Epithelial cell of esophagus (primary cell): ENCODE measurements at regions not wholly inside any gene's neighbourhood (a gene's known extent, or its start where the extent isn't known, plus 50 kb on each side); places are given as distances from the start of the nearest gene placed in this dataset.

Source experiments
- DNase-seq: peaks from one replicate; pipeline ENCODE4 v3.0.0; 2010; ENCODE audit warnings: low read depth
- H3K4me3 ChIP-seq: 2 replicates; pipeline ENCODE4 v1.5.1; 2011; ENCODE audit warnings: mild to moderate bottlenecking, low read length, control low read depth
- CTCF ChIP-seq: IDR thresholded peaks from 2 replicates; pipeline ENCODE4 v1.5.1; 2011; ENCODE audit warnings: low read depth, mild to moderate bottlenecking, low read length, control low read depth, inconsistent platforms; ENCODE audit not compliant: insufficient read depth; ENCODE audit errors: missing control alignments

DNA sequence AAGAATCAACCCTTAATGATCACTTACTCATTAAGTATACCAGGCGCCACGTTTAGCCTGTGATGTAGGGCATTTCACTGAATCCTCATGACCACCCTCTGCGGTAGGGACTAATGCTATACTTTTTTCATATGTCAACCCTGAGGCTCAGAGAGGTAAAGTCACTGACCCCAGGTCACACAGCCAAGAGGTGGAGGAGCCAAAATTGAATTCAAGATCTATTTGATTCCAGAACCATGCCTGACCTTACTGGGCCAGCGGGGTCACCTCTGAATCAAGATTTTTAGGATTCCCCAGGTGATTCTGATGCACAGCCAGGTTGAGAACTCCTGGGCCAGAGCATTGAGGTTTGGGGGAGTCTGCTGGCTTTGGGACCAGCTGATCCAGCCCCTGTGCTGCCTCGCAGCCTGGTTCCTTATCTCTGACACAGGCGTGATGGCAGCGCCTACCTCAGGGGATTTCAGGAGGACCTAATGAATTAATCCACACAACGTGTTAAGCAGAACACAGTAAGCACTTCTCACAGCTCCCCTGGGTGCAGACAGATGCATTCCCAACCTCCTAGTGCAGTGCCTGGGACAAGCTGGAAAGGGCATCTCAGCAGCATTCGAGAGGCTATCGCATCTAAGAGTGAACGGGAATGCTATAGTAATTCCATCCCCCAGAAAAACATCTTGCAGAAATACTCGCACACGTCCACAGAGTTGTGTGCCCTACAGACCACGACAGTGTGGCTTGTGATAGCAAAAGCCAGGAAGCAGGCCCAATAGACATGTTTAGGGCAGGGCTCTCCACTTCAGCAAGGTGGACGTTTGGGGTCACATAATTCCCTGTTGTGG lies 101.4 kb upstream of the PTPN1 start:
- DNase-seq, result no peak
- H3K4me3 ChIP-seq, result no peak overlapping the region
- no peak for TF ChIP-seq CTCF

GRCh38 chr20:50409495-50409894 lies 100.7 kb upstream of the PTPN1 start:
- no peak for TF ChIP-seq CTCF
- no peak for DNase-seq
- no peak overlapping the region for H3K4me3 ChIP-seq

DNA sequence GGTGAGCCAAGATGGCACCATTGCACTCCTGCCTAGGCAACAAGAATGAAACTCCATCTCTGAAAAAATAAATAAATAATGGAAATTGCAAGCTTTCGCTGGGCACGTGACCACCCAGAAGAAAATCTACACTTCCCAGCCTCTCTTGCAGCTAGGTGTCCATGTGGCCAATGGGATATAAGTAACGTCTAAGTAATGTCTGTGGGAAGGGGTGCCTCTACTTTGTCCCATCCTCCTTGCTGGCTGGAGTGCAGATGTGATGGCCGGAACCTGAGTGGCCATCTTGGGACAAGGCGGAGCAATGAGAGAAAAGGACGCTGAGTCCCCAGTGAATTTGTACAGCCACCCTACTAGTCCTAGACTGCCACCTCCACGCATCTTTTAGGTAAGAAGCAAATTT lies 99.8 kb upstream of the PTPN1 start:
- TF ChIP-seq CTCF, result no peak
- no peak for DNase-seq

GRCh38 chr20:50412069-50412468 lies 98.1 kb upstream of the PTPN1 start:
- TF ChIP-seq CTCF, result no peak
- no peak overlapping the region for H3K4me3 ChIP-seq
- DNase-seq, result no peak

More for the DNA sequence above, 99.8 kb upstream of the PTPN1 start:
- H3K4me3 ChIP-seq, result no peak overlapping the region

DNA sequence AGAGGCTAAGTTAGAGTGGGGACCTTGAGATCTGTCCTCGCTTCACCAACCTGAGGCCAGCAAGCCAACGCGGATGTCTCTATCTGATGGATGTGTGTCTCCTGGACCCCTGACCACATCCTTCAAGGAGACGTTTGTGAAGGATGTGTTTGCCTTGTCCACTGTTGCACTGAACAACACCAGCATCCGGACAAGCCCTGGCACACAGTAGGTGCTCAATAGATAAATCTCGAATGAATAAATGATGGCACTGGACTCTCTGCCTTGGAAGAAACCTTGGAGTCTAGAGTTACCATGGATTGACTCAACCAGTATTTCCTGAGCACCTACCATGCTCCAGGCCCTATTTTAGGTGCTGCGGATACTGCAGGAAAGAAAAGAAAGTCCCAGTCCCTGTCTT lies 97.7 kb upstream of the PTPN1 start:
- DNase-seq, result no peak
- no peak overlapping the region for H3K4me3 ChIP-seq
- no peak for TF ChIP-seq CTCF

DNA sequence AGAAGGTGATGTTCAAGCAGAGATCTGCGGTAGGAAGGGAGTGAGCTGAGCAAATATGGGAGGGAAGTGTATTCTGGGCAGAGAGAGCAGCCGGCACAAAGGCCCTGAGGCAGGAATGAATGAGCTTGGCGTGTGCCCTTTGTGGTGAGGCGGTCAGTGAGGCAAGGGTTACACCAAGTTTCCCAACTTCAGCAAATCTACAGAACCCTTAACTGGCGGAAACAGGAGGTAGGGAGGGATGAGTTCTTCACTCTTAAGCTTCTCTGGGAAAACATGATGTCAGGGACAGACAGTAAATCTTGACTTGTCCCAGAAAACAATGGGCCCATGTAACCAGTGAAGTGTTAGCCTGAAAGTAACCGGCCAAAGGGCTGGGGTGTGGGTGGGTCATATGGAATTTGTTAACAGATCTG lies 97.1 kb upstream of the PTPN1 start:
- peak; percentile 49 for DNase-seq
- TF ChIP-seq CTCF, result no peak
- H3K4me3 ChIP-seq, result no peak overlapping the region

DNA sequence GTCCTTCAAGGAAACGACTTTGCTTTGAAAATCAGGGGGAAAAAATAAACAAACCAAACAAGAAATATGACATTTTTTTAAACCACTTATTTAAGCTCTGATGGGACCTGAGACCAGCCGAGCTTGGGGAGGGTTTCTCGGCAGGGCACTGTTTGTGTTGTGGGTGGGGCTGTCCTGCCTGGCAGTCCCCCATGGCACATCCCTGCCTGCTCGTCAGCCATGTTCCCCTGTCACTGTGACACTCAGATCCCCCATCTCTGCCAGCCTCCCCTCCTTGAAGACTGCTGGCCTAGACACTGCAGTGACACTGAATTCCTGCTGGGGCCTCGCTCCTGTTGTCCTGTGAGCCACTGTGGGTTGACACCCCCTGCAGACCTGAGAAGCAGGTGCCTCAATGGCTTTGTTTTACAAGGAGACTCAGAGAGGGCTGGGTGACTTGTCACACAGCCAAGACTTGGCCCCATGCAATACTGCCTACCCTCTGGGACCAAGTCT lies 95.1 kb upstream of the PTPN1 start:
- H3K4me3 ChIP-seq, result no peak overlapping the region
- no peak for DNase-seq
- no peak for TF ChIP-seq CTCF
